SIG-M5 treated with dmso at 0.1 percent for 504 hours (cell line): ENCODE measurements at regions not wholly inside any gene's neighbourhood (a gene's known extent, or its start where the extent isn't known, plus 50 kb on each side); places are given as distances from the start of the nearest gene placed in this dataset.

Source experiments
- DNase-seq: peaks from one replicate; lab custom pipeline; 2025; ENCODE audit not compliant: unreplicated experiment; lab: John Stamatoyannopoulos, UW

DNA sequence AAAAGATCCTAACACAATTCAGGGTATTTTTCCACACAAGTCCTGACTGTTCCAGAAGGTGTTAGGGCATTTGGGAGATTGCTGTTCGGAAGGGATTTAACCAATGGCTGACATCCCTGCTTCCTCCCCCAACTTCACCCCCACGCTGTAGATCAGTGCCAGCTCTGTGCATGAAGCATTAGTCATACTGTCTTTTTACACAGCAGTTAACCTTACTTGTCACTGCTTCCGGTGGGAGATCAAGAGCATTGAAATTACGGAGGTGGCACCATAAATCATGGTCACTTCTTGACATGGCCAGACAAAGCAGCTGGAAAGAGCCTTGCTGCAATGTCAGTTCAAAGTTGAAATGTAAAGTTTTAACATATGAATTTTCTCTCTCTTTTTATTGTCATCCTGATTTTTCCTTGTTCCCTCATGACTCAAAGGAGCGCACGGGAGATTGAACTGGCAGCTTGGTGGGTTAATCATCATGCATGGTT is 70.2 kb downstream of the HRH4 start:
- no peak for DNase-seq

DNA sequence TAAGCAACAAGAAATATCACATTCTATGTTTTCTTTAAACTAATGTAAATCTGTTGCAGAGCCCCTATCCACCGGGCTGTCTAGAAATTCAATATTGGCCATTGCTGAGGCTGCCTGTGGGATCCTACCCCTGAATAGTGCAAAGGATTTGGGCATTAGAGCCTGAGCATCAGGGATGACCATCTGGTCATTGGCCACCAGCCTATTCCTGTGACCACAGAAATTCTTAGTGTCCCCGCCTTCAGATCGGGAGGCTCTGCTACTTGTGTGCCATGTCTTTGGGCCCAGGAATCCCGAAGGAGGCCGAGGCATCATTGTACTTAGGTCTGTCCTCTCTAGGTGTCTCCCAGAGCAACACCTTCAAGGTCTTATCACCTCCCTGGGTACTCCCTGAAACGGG is 73.8 kb downstream of the HRH4 start:
- no peak for DNase-seq

DNA sequence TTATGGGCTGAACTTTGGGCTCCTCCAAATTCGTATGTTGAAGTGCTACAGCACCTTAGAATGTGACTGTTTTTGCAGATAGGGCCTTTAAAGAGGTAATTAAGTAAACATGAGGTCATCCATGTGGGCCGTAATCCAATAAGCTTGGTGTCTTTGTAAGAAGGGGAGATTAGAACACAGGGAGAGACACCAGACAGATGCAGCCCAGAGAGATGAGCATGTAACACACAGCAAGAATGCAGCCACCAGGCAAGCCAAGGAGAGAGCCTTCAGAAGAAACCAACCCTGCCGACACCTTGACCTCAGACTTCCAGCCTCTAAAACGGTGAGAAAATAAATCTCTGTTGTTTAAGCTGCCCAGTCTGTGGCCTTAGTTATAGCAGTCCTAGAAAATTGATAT is 74.3 kb downstream of the HRH4 start:
- DNase-seq, result no peak

DNA sequence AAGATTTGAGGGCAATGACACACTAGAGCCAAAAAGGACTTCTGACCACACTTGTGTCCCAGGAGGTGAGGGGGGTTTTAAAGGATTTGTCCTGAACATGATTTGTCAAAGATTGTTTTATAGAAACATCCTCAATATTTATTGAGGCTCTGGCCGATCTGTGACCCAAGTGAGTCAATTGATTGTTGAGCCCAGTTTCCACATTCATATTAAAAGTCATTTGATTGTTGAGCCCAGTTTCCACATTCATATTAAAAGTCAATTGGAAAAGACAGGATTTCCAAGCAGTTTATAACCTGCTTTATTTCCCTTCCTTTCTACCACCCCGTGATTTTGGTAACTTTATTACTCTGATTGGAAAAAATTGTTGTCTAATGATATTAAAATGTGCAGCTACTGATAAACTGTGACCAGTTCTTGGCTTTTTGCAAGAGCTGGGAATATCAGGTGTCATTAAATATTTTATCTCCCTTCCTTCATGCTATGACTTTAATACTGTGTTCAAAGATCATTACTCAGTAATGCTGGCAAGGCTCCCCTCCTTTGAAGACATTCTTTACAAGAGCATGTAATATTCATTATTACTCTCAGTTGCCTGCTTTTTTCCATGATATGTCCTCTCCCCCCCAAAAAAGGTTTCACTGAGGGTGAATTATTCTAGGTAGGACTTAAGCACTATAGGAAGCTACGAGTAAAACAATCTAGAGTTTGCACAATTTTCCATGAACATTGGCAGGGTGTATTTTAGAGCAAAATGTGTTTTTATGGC is 75.3 kb downstream of the HRH4 start:
- DNase-seq, result no peak

DNA sequence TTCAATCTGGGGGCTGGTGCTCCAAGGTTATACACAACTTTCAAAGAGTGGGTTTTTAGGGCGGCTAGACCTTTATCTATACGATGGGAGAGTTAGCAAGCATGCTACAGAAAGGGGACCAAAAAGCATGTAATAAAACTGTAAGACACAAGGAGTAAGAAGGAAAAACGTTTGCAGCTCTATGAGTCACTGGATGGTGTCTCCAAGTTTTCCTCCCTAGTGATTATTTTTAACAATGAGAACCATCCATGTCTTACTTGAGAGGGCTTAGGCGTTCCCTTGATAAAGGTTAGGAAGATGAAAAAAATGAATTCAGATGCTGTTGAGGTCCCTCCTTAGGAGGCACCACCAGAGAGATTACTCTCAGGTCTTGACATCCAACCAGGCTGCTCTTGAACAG is 75.9 kb downstream of the HRH4 start:
- no peak for DNase-seq

DNA sequence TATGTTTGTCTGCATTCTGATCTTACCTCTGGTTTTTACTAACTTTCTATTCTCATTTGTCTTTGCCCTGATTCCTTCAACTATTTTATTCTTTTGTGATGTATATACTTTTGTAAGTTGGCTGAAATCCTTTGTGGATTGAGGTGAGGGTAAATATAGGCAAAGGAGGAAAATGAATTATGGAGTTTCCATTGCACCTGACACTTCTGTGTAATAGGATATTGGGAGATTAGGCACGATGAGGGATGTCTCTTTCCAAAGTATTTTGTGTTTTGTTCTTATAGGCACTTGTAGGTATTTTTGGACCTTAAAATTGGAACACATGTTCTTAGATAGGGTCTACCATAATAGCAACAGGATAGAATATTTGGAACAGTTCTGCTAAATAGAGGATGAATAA is 76.4 kb downstream of the HRH4 start:
- DNase-seq, result no peak

DNA sequence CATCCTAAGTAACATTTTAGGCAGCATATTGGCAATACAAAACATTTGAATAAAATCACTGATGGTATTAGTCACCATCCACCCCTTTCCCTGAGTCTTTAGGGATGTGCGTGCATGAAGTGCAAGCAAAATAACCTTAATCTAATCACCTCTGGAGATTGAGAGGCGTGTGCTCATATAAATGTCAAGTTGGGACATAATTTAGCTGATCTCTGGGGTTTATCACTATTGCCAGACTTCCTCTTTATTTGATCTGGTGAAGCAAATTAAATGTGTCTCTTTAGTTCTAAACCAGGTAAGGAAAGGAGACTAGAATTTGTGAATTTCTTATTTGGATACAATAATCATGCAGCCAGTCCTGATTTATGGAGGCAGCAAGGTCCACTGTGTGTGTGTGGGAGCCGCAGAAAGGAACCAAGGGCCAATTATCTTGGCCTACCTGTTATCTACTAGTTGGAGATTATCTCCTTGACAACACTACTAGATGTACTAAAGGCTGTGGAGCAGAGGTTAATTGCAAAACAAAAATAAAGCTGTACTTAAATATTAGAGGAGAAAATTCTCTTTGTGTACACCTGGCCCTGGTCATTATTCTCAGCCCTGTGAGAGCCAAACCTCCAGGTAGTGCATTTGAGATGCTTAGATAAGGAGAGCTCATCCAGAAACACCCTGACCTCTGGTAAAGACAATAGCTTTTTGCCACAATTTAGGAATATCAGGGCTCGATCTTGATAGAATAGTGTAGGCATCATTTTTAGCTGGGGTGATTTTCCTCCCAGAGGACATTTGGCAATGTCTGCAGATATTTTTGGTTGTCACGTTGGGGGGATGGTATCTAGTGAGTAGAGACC is 78.2 kb downstream of the HRH4 start:
- DNase-seq, result no peak

DNA sequence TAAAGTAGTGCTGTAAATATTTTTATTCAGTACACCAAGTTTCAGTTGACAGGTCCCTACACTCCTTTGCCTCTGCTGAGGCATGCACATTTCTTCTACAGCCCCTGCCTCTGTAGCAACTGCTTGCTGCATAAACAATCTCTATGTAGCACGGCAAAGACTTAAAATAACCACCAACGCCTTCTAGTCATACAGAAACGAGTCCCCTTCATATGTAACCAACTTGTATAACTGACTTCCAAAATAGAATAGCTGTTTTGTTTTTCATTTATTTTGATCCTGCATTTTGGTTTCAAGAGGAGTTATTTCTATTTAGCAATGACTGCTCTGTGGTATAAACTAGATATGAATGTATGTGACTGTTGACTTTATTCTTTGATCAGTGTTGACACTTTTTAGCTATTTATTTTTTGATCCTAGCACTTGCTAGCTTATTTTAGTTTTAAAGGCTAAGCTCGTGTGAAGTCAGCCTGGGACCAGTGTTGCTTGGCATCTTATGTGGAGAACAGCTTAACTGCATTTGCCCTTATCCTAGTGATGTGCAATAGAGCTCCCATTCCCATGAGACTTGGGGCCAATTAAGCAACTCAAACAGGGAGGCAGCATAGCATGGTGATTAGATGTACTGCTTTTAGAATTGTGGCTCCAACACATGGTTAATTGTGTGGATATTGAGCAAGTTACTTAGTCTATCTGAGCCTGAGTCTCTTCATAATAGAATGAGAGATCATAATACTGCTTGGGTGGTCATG is 79.6 kb downstream of the HRH4 start:
- DNase-seq, result no peak

DNA sequence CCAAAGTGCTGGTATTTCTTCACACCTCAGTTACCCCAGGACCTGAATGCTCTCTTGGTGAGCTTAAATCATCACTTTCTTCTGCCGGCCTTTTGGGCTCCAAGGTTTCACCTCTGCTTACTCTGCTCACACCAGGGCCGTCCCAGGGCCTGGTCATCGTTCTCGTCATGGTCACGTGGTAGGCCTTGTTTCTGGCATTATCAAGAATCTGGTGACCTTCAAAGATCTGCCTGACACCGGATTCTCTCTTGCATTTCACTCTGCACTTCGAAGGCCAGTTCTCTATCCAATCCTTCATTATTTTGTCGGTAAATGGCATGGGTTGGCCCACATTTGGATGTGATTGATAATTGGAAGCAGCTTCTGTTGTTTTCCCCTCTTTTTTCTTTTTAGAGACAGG is 80.5 kb downstream of the HRH4 start:
- no peak for DNase-seq

DNA sequence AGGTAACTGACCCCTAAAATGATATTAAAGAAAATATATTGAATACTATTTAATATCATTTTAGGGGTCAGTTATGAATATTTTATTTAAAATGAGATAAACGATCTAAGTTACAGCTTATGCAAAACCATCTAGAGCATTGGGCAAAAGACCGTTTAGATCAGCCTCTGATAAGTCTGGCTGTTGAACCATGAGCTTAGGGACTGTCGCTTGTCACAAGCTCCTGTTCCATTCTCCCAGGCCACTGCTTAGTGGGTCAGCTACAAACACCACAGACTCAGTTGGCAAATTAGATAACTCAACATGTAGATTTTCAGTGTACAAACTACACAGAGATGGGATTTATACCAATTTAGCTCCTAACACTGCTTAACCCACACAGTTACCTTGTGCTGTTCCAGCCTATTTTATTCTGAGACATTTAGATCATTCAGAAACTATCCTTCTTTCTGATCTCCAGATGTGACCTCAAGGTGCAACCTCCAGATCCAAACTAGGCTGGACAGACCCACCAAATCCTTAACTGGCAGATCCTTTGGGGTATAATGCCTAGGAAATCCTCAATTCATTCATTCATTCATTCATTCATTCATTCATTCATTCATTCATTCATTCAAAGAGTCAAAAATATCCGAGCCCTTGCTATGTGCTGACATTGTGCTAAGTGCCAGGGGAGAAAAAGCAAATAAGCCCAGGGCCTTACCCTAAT is 82.8 kb downstream of the HRH4 start:
- DNase-seq, result no peak

DNA sequence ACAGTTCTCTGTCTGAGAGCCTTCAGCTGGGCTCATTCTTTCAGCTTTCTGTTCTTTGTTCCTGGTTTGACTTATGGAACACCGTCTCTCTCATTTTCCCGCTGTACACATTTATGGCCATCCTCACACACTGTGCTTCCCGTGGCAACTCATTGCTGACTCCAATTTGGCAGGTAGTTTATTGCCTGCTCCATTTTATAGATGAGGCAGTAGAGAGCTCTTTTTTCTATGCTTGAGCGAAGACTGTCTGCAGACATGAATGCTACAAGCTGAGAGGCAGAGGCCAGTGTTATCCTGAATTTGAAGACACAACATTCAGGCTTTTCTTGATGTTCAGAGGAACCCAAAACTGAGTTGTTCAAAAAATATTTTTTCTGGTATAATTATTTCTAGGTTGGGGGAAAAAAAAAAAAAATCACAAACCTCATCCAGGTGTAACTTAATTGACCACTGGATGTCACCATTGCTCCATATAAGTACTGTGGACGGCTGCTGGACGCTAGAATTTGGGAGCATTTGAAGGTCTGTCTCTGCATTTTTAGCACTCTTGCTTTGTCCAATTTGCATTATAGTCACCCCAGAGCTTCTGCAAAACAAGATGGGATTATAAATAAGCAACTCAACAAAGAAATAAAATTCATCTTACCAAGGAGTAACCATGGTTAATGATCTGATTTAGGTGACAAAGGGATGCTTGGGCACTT is 83.5 kb downstream of the HRH4 start:
- peak; percentile 7 for DNase-seq

DNA sequence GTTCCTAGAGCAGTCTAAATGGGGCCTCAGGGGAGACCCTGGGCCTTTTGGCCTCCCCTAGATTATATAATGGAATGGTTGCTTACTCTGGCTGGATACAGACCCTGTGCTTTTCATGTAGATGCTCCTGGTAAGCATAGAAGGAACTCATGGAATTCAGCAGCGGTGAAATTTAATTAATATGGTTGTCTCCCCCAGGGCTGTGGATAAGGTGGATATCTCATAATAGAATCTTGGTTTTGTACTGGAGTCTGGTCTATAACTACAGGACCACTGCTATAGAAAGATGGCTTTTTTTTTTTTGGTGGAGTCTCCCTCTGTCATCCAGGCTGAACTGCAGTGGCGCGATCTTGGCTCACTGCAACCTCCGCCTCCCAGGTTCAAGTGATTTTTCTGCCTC is 84.5 kb downstream of the HRH4 start:
- DNase-seq, result no peak

DNA sequence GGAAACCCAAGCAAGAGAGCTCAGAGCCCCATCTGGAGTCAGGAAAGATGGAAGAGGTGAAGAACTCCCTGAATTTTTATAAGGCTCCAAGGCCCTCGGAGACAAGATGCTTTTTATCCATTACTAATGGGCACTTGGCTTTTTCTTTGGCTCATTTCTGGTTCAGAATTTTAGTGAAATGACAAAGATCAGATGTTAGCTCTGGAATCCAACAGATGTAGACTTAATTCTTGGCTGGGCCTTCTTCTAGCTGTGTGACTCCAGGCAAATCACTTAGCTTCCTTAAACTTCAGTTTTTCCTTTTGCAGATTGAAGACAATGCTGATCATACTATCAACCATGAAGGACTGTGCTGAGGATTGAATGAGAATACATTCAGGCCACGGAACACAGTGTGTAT is 85.2 kb downstream of the HRH4 start:
- no peak for DNase-seq

DNA sequence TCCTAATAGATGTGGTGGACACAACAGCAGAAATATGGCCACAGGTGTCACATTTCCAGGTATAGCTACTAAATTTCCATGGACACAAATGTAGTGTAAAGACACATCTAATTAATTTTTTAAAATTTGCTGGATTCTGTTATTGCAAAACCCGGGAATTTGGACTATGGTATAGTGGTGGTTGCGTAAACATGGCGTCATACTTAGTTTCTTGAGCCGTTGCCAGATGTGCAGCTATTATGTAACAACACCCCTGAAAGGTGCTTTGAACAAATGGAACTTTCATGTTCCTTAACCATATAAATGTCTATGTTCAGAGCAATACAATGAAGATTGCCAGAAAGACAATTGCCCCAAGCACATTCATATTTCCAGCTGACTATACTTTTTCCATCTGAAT is 85.9 kb downstream of the HRH4 start:
- no peak for DNase-seq

DNA sequence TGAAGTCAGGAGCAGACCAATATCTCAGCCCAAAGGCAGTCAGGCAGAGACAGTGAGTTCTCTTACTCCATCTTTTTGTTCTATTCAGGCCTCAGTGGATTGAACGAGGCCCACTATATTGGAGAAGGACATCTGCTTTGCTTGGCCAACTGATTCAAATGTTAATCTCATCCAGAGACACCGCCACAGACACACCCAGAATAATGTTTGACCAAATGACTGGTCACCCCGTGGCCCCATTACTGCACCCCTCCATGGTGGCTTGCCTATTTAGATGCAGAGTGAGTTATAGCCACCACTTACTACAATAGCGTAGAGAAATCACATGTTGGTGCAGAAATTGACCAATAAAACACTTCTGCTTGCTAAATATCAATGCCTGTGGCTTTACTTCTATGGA is 88.1 kb downstream of the HRH4 start:
- DNase-seq, result no peak

DNA sequence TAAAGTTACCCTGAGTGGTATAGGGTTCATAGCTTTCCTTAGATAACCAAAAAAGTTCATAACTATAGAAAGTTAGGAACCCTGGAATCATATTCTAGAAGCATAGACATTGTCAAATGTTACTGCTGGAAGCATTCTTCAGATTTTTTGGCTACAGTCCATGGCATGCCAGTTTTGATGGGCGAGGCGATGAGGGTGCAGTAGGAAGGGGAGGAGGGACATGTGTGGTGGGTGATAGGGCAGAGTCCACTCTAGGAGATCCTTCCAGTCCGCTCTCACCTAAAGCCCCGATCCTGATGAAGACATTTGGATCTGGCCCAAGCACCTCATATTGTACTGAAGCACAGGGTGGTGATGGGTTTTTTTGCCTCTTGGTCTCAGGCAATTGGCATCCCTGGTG is 91.8 kb downstream of the HRH4 start:
- DNase-seq, result no peak

DNA sequence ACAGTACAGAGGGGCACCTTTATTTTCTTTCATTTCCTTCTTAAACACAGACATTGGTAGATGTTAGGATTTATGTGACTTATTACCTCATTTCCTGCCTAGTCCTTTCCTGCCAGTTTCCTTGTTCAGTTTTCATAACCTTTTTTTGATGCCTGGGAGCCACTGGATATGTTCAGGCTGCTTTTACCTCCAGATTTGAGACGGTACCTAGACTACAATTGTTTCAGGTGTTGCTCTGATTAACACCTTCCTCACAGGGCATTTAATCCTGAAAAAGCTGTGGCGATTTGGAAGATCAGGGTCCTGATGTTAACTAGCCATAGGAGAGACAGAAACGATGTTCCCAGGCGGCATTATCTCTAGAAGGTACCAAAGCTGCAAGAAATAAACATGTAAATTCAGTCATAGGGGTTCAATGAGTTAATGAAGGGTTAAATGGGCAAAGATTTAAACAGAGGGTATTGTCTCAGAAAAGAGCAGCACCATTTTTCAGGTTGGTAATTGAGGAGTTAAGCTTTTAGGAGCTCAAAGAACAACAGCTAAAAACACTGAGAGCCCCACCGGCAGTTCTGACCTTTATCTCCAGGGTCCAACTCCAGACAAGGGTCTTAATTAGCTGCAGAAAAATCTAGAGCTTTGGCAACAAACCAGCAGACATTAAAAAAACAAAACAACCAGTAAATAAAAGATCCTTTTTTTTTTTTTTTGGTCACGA is 93.3 kb downstream of the HRH4 start:
- DNase-seq, result no peak

DNA sequence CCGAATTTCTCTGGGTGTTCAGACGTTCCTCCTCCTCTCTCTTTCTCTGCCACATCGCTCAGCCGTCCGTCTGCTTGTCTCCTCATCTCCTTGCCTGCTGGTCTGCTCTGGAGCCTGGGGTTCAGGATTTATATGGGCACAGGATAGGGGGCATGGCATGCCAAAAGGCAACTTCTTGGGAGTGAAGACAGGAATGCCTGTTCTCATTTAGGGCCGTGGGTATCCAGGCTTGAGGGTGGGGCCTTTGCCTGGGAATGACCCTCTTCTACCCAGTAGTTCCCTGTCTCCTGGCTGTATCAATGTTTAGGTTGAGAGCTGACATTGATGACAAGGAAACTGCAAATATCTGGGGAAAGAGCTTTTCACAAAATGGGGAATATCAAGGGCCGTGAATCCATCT is 98.0 kb downstream of the HRH4 start:
- DNase-seq, result no peak

DNA sequence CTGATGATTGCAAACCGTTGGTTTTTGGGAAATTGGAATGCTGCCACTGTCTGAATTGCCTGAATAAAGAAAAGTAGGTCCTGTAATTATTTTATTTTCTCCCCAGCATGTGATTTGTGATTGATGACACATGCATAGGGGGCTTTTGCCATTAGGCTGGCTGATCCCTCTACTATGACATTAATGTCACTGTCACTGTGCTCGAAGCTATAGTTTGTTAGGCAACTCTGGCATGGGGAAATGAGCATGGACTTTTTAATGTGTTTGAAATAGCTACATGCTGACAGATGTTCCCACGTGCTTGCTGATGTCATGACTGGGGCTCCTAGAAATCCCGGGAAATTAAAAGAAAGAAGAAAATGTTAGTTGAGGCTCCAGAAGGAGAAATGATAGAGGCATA is 99.1 kb downstream of the HRH4 start:
- DNase-seq, result no peak

DNA sequence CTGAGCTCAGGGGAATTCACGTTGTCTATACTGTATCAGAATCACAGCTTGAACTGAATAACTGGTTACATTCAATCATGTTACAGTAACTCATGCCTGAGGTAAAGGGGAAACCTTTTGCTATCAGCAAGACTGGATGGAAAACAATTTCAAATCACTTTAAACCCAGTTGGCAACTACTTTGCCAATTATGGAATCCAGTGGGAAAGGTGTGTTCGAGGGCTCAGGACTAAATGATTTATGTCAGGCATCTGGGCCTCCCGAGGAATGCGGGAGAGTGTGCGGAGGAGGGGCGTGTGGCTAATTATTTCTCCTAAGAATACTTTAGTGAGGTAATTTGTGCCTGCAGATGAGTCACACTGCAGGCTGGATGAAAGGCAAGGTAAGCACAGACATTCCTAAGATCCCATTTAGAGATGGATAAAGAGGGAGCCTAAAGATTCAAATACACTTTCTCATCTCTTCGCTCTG is 100.1 kb downstream of the HRH4 start:
- DNase-seq, result no peak
